ENCODE measurements at regions not wholly inside any gene's neighbourhood (a gene's known extent, or its start where the extent isn't known, plus 50 kb on each side); places are given as distances from the start of the nearest gene placed in this dataset.

DNA sequence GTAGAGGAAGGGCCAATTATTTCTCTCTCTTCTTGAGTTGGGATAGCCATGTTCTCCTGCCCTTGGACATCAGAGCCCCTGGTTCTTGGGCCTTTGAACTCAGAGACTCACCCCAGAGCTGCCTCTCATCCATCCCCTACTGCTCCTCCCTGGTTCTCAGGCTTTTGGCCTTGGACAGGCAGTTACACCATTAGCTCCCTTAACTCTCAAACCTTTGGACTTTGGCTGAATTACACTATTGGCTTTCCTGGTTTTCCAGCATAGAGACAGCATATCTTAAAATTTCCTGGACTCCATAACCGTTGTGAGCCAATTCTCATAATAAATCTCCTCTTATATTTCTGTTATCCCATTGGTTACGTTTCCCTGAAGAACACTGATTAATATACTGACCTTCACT is 63.7 kb upstream of the CHL1 start:
- ATAC-seq (ENCODE audit: low read depth) = no peak
- no peak overlapping the region for H2AK5ac ChIP-seq (ENCODE audit: low read depth, low read length)
- H2AFZ ChIP-seq (replicated peaks; ENCODE audit: low read length, poor library complexity) = no peak overlapping the region
- no CpG with 5 or more reads among the region's 2 CpGs for WGBS, 2 experiments (ENCODE audit: extremely low coverage in 2 of 2, insufficient read length in 1 of 2)
- no peak overlapping the region for H3K18ac ChIP-seq (ENCODE audit: low read depth, low read length)
- H2AK9ac ChIP-seq (replicated peaks; ENCODE audit: low read depth, low read length, poor library complexity) = no peak overlapping the region
- no peak overlapping the region for H3K4me2 ChIP-seq (ENCODE audit: low read depth, low read length)
- no peak overlapping the region for H2BK15ac ChIP-seq (ENCODE audit: low read depth, low read length)
- H2BK120ac ChIP-seq (ENCODE audit: low read depth, low read length) = no peak overlapping the region
- H4K20me1 ChIP-seq (ENCODE audit: insufficient read depth, low read length) = no peaks in the 10 kb centered on the region
- H4K91ac ChIP-seq (ENCODE audit: insufficient read depth, low read depth, low read length) = no peak overlapping the region
- H3K14ac ChIP-seq (replicated peaks; ENCODE audit: low read depth, low read length) = no peak overlapping the region
- H3K27ac ChIP-seq (ENCODE audit: insufficient read depth, low read length) = no peak overlapping the region
- intact Hi-C loops (cut with micrococcal nuclease) = no loop called here
- no peak overlapping the region for H3K9ac ChIP-seq (ENCODE audit: low read depth, low read length)
- H3K27me3 ChIP-seq (ENCODE audit: control insufficient read depth, insufficient read depth, low read length) = no peaks in the 10 kb centered on the region
- H3K56ac ChIP-seq (ENCODE audit: extremely low read depth, insufficient read depth, low read length) = no peak overlapping the region
- in situ Hi-C loops (cut with MboI; ENCODE audit: low sequenced_read_pairs) = no loop called here
- no peak overlapping the region for H4K5ac ChIP-seq (ENCODE audit: low read depth, low read length)
- no peaks in the 10 kb centered on the region for H3K36me3 ChIP-seq (ENCODE audit: control insufficient read depth, insufficient read depth, low read length)
- H3K79me1 ChIP-seq (ENCODE audit: low read depth in 1 of 2, low read length in 2 of 2) = no peaks in the 10 kb centered on the region
- dilution Hi-C loops (cut with HindIII; ENCODE audit: low sequenced_read_pairs, unreplicated experiment) = no loop called here
- ChIA-PET CTCF (no interaction called here), POLR2A (ENCODE audit: unreplicated experiment) (no interaction called here)
- no peak overlapping the region for H2BK20ac ChIP-seq (ENCODE audit: low read depth, low read length)
- no peaks in the 10 kb centered on the region for H3K9me1 ChIP-seq (ENCODE audit: insufficient read depth, low read length)
- no peak for TF ChIP-seq SMC3 (IDR thresholded peaks at IDR 0.05; ENCODE audit: low read depth, low read length)
- TF ChIP-seq, protein P1, sequence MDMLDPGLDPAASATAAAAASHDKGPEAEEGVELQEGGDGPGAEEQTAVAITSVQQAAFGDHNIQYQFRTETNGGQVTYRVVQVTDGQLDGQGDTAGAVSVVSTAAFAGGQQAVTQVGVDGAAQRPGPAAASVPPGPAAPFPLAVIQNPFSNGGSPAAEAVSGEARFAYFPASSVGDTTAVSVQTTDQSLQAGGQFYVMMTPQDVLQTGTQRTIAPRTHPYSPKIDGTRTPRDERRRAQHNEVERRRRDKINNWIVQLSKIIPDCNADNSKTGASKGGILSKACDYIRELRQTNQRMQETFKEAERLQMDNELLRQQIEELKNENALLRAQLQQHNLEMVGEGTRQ (IDR thresholded peaks at IDR 0.05; ENCODE audit: low read depth, low read length) = no peak
- TF ChIP-seq MAFK (IDR thresholded peaks at IDR 0.05; ENCODE audit: low read depth, low read length) = no peak
- no peak for TF ChIP-seq BHLHE40 (IDR thresholded peaks at IDR 0.05; ENCODE audit: low read depth, low read length)
- no peak for TF ChIP-seq RFX5 (IDR thresholded peaks at IDR 0.05; ENCODE audit: low read depth, low read length)
- TF ChIP-seq RAD21 (IDR thresholded peaks at IDR 0.05; ENCODE audit: low read length) = no peak
- no peak for TF ChIP-seq POLR2A (IDR thresholded peaks at IDR 0.05; ENCODE audit: low read depth, low read length)
- TF ChIP-seq CHD1 (IDR thresholded peaks at IDR 0.05; ENCODE audit: low read depth, low read length) = no peak
- TF ChIP-seq, protein P2, sequence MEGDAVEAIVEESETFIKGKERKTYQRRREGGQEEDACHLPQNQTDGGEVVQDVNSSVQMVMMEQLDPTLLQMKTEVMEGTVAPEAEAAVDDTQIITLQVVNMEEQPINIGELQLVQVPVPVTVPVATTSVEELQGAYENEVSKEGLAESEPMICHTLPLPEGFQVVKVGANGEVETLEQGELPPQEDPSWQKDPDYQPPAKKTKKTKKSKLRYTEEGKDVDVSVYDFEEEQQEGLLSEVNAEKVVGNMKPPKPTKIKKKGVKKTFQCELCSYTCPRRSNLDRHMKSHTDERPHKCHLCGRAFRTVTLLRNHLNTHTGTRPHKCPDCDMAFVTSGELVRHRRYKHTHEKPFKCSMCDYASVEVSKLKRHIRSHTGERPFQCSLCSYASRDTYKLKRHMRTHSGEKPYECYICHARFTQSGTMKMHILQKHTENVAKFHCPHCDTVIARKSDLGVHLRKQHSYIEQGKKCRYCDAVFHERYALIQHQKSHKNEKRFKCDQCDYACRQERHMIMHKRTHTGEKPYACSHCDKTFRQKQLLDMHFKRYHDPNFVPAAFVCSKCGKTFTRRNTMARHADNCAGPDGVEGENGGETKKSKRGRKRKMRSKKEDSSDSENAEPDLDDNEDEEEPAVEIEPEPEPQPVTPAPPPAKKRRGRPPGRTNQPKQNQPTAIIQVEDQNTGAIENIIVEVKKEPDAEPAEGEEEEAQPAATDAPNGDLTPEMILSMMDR (conservative IDR thresholded peaks at IDR 0.05; ENCODE audit: low read depth, low read length) = no peak
- TF ChIP-seq, protein P3, sequence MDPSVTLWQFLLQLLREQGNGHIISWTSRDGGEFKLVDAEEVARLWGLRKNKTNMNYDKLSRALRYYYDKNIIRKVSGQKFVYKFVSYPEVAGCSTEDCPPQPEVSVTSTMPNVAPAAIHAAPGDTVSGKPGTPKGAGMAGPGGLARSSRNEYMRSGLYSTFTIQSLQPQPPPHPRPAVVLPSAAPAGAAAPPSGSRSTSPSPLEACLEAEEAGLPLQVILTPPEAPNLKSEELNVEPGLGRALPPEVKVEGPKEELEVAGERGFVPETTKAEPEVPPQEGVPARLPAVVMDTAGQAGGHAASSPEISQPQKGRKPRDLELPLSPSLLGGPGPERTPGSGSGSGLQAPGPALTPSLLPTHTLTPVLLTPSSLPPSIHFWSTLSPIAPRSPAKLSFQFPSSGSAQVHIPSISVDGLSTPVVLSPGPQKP (IDR thresholded peaks at IDR 0.05; ENCODE audit: borderline replicate concordance, low read depth, low read length) = no peak
- no peak for TF ChIP-seq FOS (IDR thresholded peaks at IDR 0.05; ENCODE audit: low read depth, low read length)
- no peak for TF ChIP-seq RCOR1 (IDR thresholded peaks at IDR 0.05; ENCODE audit: insufficient replicate concordance, low read length)
- no peak for TF ChIP-seq NFE2L2 (IDR thresholded peaks at IDR 0.05; ENCODE audit: low read depth, low read length)
- TF ChIP-seq MXI1 (IDR thresholded peaks at IDR 0.05; ENCODE audit: borderline replicate concordance, low read depth, low read length) = no peak
- TF ChIP-seq MAZ (IDR thresholded peaks at IDR 0.05; ENCODE audit: borderline replicate concordance, low read depth, low read length) = no peak
- no peak for TF ChIP-seq CEBPB (IDR thresholded peaks at IDR 0.05; ENCODE audit: low read depth, low read length)
- H3K4me1 ChIP-seq (ENCODE audit: control insufficient read depth, insufficient read depth, low read length) = no peaks in the 10 kb centered on the region
- no peak overlapping the region for H4K8ac ChIP-seq (ENCODE audit: low read depth in 2 of 2, low read length in 2 of 2)
- no peak overlapping the region for H3K23ac ChIP-seq (ENCODE audit: low read depth, low read length)
- no peak overlapping the region for H3K4me3 ChIP-seq (ENCODE audit: insufficient read depth, low read depth, low read length)
- no peak overlapping the region for H3K4ac ChIP-seq (ENCODE audit: low read depth, low read length)
- DNase-seq = no peak
- H3K9me3 ChIP-seq (ENCODE audit: control insufficient read depth, insufficient read depth, low read length) = no peaks in the 10 kb centered on the region
- no TSS peak for BruUV-seq (replicated peaks)
- no peak overlapping the region for H2BK5ac ChIP-seq (ENCODE audit: low read depth, low read length, poor library complexity, severe bottlenecking)
